ENCODE measurements at regions not wholly inside any gene's neighbourhood (a gene's known extent, or its start where the extent isn't known, plus 50 kb on each side); places are given as distances from the start of the nearest gene placed in this dataset.

- Histone ChIP-seq H3K4me3 (ENCODE audit: low read length in 2 of 2) (no peak overlapping the region), H3K4me1 (ENCODE audit: control insufficient read depth in 2 of 2, insufficient read depth in 2 of 2, low read length in 2 of 2) (no peaks in the 10 kb centered on the region), H3K9ac (ENCODE audit: low read depth in 1 of 2, low read length in 2 of 2) (no peak overlapping the region), H3K36me3 (ENCODE audit: control insufficient read depth in 2 of 2, insufficient read depth in 2 of 2, low read length in 2 of 2) (no peaks in the 10 kb centered on the region), H3K27me3 (ENCODE audit: control insufficient read depth in 2 of 2, insufficient read depth in 2 of 2, low read length in 2 of 2) (no peaks in the 10 kb centered on the region), H3K9me3 (ENCODE audit: control insufficient read depth in 2 of 2, low read length in 2 of 2) (no peaks in the 10 kb centered on the region), H3K27ac (ENCODE audit: low read depth in 2 of 2, low read length in 2 of 2) (no peak overlapping the region)
Observed at GRCh38 chr18:43622024-43622423, 344.7 kb upstream of the SYT4 start.

- no peak overlapping the region for H3K9ac ChIP-seq (ENCODE audit: low read depth in 1 of 2, low read length in 2 of 2)
- H3K4me1 ChIP-seq (ENCODE audit: control insufficient read depth in 2 of 2, insufficient read depth in 2 of 2, low read length in 2 of 2) = no peaks in the 10 kb centered on the region
- H3K36me3 ChIP-seq (ENCODE audit: control insufficient read depth in 2 of 2, insufficient read depth in 2 of 2, low read length in 2 of 2) = no peaks in the 10 kb centered on the region
- H3K9me3 ChIP-seq (ENCODE audit: control insufficient read depth in 2 of 2, low read length in 2 of 2) = no peaks in the 10 kb centered on the region
- no peak overlapping the region for H3K4me3 ChIP-seq (ENCODE audit: low read length in 2 of 2)
- H3K27me3 ChIP-seq (ENCODE audit: control insufficient read depth in 2 of 2, insufficient read depth in 2 of 2, low read length in 2 of 2) = no peaks in the 10 kb centered on the region
- H3K27ac ChIP-seq (ENCODE audit: low read depth in 2 of 2, low read length in 2 of 2) = no peak overlapping the region
Observed at GRCh38 chr18:43625582-43625981, 348.3 kb upstream of the SYT4 start.

- H3K36me3 ChIP-seq (ENCODE audit: control insufficient read depth in 2 of 2, insufficient read depth in 2 of 2, low read length in 2 of 2) = no peaks in the 10 kb centered on the region
- no peaks in the 10 kb centered on the region for H3K4me1 ChIP-seq (ENCODE audit: control insufficient read depth in 2 of 2, insufficient read depth in 2 of 2, low read length in 2 of 2)
- no peaks in the 10 kb centered on the region for H3K9me3 ChIP-seq (ENCODE audit: control insufficient read depth in 2 of 2, low read length in 2 of 2)
- no peak overlapping the region for H3K4me3 ChIP-seq (ENCODE audit: low read length in 2 of 2)
- no peaks in the 10 kb centered on the region for H3K27me3 ChIP-seq (ENCODE audit: control insufficient read depth in 2 of 2, insufficient read depth in 2 of 2, low read length in 2 of 2)
- H3K9ac ChIP-seq (ENCODE audit: low read depth in 1 of 2, low read length in 2 of 2) = no peak overlapping the region
- H3K27ac ChIP-seq (ENCODE audit: low read depth in 2 of 2, low read length in 2 of 2) = no peak overlapping the region
Observed at GRCh38 chr18:43627848-43628530, 350.7 kb upstream of the SYT4 start.

GRCh38 chr18:43634994-43635393, 357.7 kb upstream of the SYT4 start:
- Histone ChIP-seq H3K27ac (ENCODE audit: low read depth in 2 of 2, low read length in 2 of 2) (no peak overlapping the region), H3K4me1 (ENCODE audit: control insufficient read depth in 2 of 2, insufficient read depth in 2 of 2, low read length in 2 of 2) (no peaks in the 10 kb centered on the region), H3K36me3 (ENCODE audit: control insufficient read depth in 2 of 2, insufficient read depth in 2 of 2, low read length in 2 of 2) (no peaks in the 10 kb centered on the region), H3K9me3 (ENCODE audit: control insufficient read depth in 2 of 2, low read length in 2 of 2) (no peaks in the 10 kb centered on the region), H3K27me3 (ENCODE audit: control insufficient read depth in 2 of 2, insufficient read depth in 2 of 2, low read length in 2 of 2) (no peaks in the 10 kb centered on the region), H3K9ac (ENCODE audit: low read depth in 1 of 2, low read length in 2 of 2) (no peak overlapping the region), H3K4me3 (ENCODE audit: low read length in 2 of 2) (no peak overlapping the region)

- H3K27me3 ChIP-seq (ENCODE audit: control insufficient read depth in 2 of 2, insufficient read depth in 2 of 2, low read length in 2 of 2) = no peaks in the 10 kb centered on the region
- H3K36me3 ChIP-seq (ENCODE audit: control insufficient read depth in 2 of 2, insufficient read depth in 2 of 2, low read length in 2 of 2) = no peaks in the 10 kb centered on the region
- H3K27ac ChIP-seq (ENCODE audit: low read depth in 2 of 2, low read length in 2 of 2) = no peak overlapping the region
- H3K4me1 ChIP-seq (ENCODE audit: control insufficient read depth in 2 of 2, insufficient read depth in 2 of 2, low read length in 2 of 2) = no peaks in the 10 kb centered on the region
- H3K4me3 ChIP-seq (ENCODE audit: low read length in 2 of 2) = no peak overlapping the region
- H3K9me3 ChIP-seq (ENCODE audit: control insufficient read depth in 2 of 2, low read length in 2 of 2) = no peaks in the 10 kb centered on the region
- H3K9ac ChIP-seq (ENCODE audit: low read depth in 1 of 2, low read length in 2 of 2) = no peak overlapping the region
Observed at GRCh38 chr18:43635397-43635796, 358.1 kb upstream of the SYT4 start.

- Histone ChIP-seq H3K9ac (ENCODE audit: low read depth in 1 of 2, low read length in 2 of 2) (no peak overlapping the region), H3K27ac (ENCODE audit: low read depth in 2 of 2, low read length in 2 of 2) (no peak overlapping the region), H3K27me3 (ENCODE audit: control insufficient read depth in 2 of 2, insufficient read depth in 2 of 2, low read length in 2 of 2) (no peaks in the 10 kb centered on the region)
Observed at GRCh38 chr18:43642727-43643330, 365.5 kb upstream of the SYT4 start.

GRCh38 chr18:43648002-43648401, 370.7 kb upstream of the SYT4 start:
- Histone ChIP-seq H3K9me3 (ENCODE audit: control insufficient read depth in 2 of 2, low read length in 2 of 2) (no peaks in the 10 kb centered on the region), H3K4me3 (ENCODE audit: low read length in 2 of 2) (no peak overlapping the region), H3K27me3 (ENCODE audit: control insufficient read depth in 2 of 2, insufficient read depth in 2 of 2, low read length in 2 of 2) (no peaks in the 10 kb centered on the region), H3K4me1 (ENCODE audit: control insufficient read depth in 2 of 2, insufficient read depth in 2 of 2, low read length in 2 of 2) (no peaks in the 10 kb centered on the region), H3K27ac (ENCODE audit: low read depth in 2 of 2, low read length in 2 of 2) (no peak overlapping the region), H3K36me3 (ENCODE audit: control insufficient read depth in 2 of 2, insufficient read depth in 2 of 2, low read length in 2 of 2) (no peaks in the 10 kb centered on the region), H3K9ac (ENCODE audit: low read depth in 1 of 2, low read length in 2 of 2) (no peak overlapping the region)

More at GRCh38 chr18:43642727-43643330, 365.5 kb upstream of the SYT4 start:
- Histone ChIP-seq H3K4me1 (ENCODE audit: control insufficient read depth in 2 of 2, insufficient read depth in 2 of 2, low read length in 2 of 2) (no peaks in the 10 kb centered on the region), H3K36me3 (ENCODE audit: control insufficient read depth in 2 of 2, insufficient read depth in 2 of 2, low read length in 2 of 2) (no peaks in the 10 kb centered on the region), H3K9me3 (ENCODE audit: control insufficient read depth in 2 of 2, low read length in 2 of 2) (no peaks in the 10 kb centered on the region), H3K4me3 (ENCODE audit: low read length in 2 of 2) (no peak overlapping the region)

GRCh38 chr18:43649649-43650357, 372.5 kb upstream of the SYT4 start:
- H3K9me3 ChIP-seq (ENCODE audit: control insufficient read depth in 2 of 2, low read length in 2 of 2) = no peaks in the 10 kb centered on the region
- H3K4me1 ChIP-seq (ENCODE audit: control insufficient read depth in 2 of 2, insufficient read depth in 2 of 2, low read length in 2 of 2) = no peaks in the 10 kb centered on the region
- no peak overlapping the region for H3K27ac ChIP-seq (ENCODE audit: low read depth in 2 of 2, low read length in 2 of 2)
- H3K4me3 ChIP-seq (ENCODE audit: low read length in 2 of 2) = no peak overlapping the region
- no peak overlapping the region for H3K9ac ChIP-seq (ENCODE audit: low read depth in 1 of 2, low read length in 2 of 2)
- H3K27me3 ChIP-seq (ENCODE audit: control insufficient read depth in 2 of 2, insufficient read depth in 2 of 2, low read length in 2 of 2) = no peaks in the 10 kb centered on the region
- H3K36me3 ChIP-seq (ENCODE audit: control insufficient read depth in 2 of 2, insufficient read depth in 2 of 2, low read length in 2 of 2) = no peaks in the 10 kb centered on the region

- Histone ChIP-seq H3K9me3 (ENCODE audit: control insufficient read depth in 2 of 2, low read length in 2 of 2) (no peaks in the 10 kb centered on the region), H3K27me3 (ENCODE audit: control insufficient read depth in 2 of 2, insufficient read depth in 2 of 2, low read length in 2 of 2) (no peaks in the 10 kb centered on the region), H3K9ac (ENCODE audit: low read depth in 1 of 2, low read length in 2 of 2) (no peak overlapping the region), H3K36me3 (ENCODE audit: control insufficient read depth in 2 of 2, insufficient read depth in 2 of 2, low read length in 2 of 2) (no peaks in the 10 kb centered on the region), H3K27ac (ENCODE audit: low read depth in 2 of 2, low read length in 2 of 2) (no peak overlapping the region), H3K4me3 (ENCODE audit: low read length in 2 of 2) (no peak overlapping the region), H3K4me1 (ENCODE audit: control insufficient read depth in 2 of 2, insufficient read depth in 2 of 2, low read length in 2 of 2) (no peaks in the 10 kb centered on the region)
Observed at GRCh38 chr18:43650426-43650825, 373.1 kb upstream of the SYT4 start.

GRCh38 chr18:43651057-43651456, 373.8 kb upstream of the SYT4 start:
- no peak overlapping the region for H3K9ac ChIP-seq (ENCODE audit: low read depth in 1 of 2, low read length in 2 of 2)
- no peaks in the 10 kb centered on the region for H3K27me3 ChIP-seq (ENCODE audit: control insufficient read depth in 2 of 2, insufficient read depth in 2 of 2, low read length in 2 of 2)
- no peaks in the 10 kb centered on the region for H3K9me3 ChIP-seq (ENCODE audit: control insufficient read depth in 2 of 2, low read length in 2 of 2)
- no peak overlapping the region for H3K27ac ChIP-seq (ENCODE audit: low read depth in 2 of 2, low read length in 2 of 2)
- no peaks in the 10 kb centered on the region for H3K4me1 ChIP-seq (ENCODE audit: control insufficient read depth in 2 of 2, insufficient read depth in 2 of 2, low read length in 2 of 2)
- H3K4me3 ChIP-seq (ENCODE audit: low read length in 2 of 2) = no peak overlapping the region
- no peaks in the 10 kb centered on the region for H3K36me3 ChIP-seq (ENCODE audit: control insufficient read depth in 2 of 2, insufficient read depth in 2 of 2, low read length in 2 of 2)

All from mucosa of rectum (tissue), 2 donors.